Activated effector memory CD4-positive, alpha-beta T cell treated with Interleukin-2 at 50 U/mL for 16 hours (primary cell): ENCODE measurements at regions not wholly inside any gene's neighbourhood (a gene's known extent, or its start where the extent isn't known, plus 50 kb on each side); places are given as distances from the start of the nearest gene placed in this dataset.

Source experiments
- DNase-seq: peaks from one replicate; pipeline ENCODE4 v3.0.0-alpha.2; 2020

GRCh38 chr5:159712672-159713071, 203.6 kb upstream of the ADRA1B start:
- DNase-seq: no peak

GRCh38 chr5:159713254-159713653, 203.0 kb upstream of the ADRA1B start:
- DNase-seq: no peak

- DNase-seq: no peak
These were observed 202.5 kb upstream of the ADRA1B start for GRCh38 chr5:159713773-159714172.

DNA sequence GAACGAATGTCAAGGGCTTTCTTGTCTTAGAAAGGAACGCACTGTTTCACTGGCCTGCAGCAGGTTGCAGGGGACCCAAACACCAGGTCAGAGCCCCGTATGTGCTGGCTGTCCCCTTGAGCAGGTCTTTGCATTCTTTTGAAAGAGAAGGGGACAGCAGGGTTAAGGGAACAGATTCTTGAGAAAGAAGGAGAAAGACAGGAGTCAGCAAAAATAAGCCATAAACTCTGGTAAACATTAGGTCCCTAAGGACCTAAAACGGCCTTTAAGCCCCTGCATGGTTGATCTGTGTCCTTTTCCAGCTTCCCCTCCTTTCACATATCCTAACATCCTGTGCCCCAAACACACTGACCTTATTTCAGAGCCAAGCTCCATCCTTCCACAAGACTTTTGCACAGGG, 190.8 kb upstream of the ADRA1B start:
- no peak for DNase-seq

- no peak for DNase-seq
These were observed 189.1 kb upstream of the ADRA1B start for GRCh38 chr5:159727167-159727566.

DNA sequence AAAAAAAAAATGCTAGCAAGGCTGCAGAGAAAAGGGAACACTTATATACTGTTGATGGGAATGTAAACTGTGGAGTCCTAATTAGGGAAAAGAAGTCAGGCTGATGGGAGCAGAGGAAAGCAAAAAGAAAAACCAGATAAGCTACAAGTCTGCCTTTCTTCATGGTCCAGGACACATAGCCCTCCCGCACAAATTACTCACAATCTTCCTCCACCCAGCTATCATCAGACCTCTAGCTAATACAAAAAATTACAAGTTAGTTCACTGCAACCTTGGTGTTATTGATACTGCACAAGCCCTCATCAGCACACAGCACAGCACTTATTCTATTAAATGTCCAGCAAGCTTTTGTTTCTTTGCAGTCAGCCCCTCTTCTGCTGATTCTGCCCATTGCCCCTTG, 186.0 kb upstream of the ADRA1B start:
- DNase-seq: no peak

DNA sequence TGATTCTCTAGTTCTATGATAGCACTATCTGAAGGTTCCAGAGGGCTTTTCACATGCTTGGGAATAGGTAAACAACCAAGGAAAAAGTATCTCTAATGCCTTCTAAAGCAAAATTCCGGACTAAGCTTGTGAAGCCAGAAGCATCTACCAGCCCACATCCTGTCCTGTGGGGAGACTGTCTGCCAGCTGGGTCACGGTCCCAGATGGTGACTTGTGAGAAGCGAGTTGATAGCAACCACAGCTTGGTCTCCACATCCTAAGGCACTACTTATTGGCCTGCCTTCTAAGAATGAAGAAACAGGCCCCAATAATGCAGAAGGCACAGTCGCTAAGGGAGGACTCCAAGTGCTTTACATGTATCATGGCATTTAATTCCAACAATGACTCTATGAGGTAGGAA, 184.1 kb upstream of the ADRA1B start:
- DNase-seq: no peak

DNA sequence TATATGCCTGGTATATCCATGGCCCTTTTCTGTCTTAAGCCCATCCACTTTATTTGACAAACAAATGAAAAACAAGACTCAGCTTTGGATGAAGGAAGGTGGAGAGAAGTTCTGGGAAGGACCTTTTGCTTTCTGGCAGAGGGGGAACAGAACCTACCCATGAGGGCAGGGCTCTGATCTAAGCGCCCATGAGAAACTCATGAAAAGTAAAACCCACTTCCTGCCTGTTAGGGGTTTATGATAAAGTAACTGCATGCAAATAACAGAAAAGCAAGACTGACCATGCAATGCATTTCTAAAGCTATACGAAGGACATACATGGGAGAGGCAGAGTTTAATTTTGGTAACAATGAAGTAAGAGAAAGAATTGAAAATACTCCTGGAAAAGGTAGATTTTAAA, 181.9 kb upstream of the ADRA1B start:
- no peak for DNase-seq

DNA sequence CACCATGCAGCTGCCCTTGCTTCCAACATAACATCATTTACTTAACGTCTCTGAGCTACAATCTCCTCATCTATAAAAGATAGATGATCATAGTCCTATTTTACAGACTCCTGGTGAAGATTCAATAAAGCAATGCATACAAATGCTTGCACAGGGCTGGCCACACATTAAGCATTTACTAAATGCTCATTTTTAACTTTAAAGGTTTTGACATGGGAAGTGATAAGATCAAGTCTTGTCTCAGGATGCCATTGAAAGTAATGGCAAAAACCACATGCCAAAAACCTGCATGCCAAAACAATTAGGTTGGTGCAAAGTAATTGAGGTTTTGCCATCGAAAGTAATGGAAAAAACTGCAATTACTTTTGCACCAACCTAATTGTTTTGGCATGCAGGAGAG, 181.2 kb upstream of the ADRA1B start:
- no peak for DNase-seq

- no peak for DNase-seq
These were observed 180.3 kb upstream of the ADRA1B start for GRCh38 chr5:159735749-159736660.

GRCh38 chr5:159736844-159737243, 179.4 kb upstream of the ADRA1B start:
- no peak for DNase-seq

DNA sequence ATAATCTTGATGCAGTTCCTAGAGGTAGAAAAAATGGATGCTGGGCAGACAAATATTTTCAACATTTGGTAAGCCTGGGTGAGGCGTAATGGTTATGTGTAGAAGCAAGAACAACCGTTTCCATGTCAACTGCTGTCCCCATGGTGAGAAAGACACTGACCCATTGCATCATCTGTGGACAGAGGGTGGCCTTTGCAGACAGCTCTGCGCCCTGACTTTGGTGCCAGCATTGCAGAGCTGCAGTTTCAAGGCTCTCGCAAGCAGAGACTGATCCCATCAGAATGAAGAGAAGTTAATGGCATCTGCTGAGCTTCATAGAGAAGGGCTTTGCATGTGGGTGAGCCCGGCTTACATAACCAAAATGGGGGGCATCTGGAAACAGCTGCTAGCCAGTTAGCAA, 179.0 kb upstream of the ADRA1B start:
- DNase-seq: no peak

- no peak for DNase-seq
These were observed 174.4 kb upstream of the ADRA1B start for GRCh38 chr5:159741829-159742322.

DNA sequence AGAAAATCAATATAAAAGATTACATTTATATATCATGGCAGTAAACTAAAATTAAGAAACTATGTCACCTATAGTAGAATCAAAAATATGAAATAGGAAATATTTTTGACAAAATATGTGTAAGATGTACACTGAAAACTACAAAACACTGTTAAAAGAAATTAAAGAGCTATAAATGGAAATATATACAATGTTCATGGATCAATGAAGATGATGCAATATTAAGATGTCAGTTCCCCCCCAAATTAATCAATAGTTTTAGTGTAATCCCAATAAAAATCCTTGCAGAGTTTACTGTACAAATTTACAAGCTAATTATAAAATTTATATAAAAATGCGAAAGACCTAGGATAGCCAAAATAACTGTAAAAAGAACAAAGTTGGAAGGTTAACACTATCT, 173.0 kb upstream of the ADRA1B start:
- DNase-seq: no peak

DNA sequence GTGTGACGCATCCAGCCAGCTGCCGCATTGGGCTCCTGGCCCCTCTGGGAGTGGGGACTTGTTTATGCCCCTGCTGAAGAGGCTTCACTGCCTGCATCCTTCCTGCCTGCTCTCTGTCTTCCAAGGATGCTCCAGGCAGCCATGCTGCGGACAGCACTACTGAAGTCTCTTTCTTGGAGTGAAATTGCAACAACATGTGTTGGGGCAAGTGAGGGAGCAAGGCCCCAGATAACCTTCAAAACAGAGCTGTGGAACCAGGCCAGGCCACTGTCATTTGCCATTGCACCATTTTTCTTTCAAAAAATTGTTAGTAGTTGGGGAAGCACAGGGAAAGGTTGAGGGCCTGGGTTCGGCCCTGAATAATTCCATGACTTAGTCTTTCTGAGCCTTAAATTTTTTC, 169.6 kb upstream of the ADRA1B start:
- no peak for DNase-seq

GRCh38 chr5:159749146-159749545, 167.1 kb upstream of the ADRA1B start:
- DNase-seq: no peak

DNA sequence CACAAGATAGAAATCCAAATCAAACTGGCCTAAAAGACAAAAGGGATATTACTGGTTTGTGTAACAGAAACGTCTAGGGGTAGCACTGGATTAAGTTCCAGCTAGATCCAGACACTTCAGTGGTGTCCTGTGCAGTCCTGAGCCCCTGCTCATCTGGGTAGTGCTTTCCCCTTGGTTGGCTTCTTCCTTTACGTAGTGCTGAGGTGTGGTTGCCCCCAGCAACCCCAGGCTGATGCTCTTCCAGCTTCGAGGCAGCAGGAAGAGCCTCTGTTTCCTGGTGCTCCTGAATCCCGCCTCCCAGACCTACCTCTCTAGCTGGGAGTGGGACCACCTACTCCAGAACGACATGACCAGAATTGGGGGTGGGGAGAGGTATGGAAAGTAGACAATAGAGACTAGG, 166.1 kb upstream of the ADRA1B start:
- DNase-seq: no peak

DNA sequence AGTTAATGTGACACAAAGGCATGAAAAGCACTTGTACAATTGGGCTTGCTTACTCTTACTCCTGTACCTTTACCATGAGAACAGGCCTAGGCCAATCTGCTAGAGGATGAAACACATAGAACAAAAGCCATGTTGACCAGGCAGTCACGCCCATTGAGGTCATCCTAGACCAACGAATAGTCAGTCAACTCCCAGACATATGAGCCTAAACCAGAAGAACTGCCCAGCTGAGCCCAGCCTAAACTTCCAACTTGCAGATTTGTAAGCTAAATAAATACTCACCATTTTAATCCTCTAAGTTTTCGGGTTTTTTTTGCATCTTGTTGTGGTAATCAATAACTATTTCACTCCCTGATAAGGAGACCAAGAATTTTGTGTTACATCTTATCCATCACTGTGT, 164.8 kb upstream of the ADRA1B start:
- DNase-seq: no peak

- DNase-seq: no peak
These were observed 163.5 kb upstream of the ADRA1B start for GRCh38 chr5:159752622-159753275.

DNA sequence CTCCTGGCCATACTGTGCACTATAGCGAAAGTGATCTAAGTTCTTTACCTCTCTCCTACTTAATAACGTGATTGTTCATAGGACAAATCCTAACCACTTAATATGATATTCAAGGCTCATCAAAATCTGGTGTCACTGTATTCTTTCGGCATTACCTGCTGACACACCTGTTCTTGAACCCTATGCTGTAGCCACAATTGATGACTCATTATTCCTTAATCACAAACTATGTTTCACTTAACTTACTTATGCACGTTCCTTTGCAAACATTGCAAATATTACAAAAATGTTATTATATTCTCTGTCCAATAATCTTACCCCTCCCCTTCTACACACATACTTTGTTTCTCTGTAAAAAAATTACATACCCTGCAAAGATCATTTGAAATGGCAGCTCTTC, 158.1 kb upstream of the ADRA1B start:
- no peak for DNase-seq

- no peak for DNase-seq
These were observed 156.4 kb upstream of the ADRA1B start for GRCh38 chr5:159759791-159760290.

DNA sequence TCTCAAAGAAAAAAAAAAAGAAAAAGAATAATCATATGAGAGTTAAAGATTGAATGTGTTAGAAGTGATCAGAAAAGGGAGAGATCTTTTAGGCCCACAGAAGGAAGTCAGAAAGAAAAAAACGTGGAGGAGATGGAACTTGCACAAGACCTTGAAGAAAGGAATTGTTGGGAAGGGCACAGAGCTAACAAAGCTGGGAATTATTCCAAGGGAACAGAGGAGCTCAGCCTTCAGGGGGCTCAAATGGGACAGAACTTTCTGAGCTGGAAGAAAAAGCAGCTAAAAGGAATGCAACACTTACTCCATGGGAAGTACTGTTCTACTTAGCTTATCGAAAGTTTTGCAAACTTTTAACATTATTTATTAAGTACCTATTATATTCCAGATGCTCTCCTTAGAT, 153.4 kb upstream of the ADRA1B start:
- no peak for DNase-seq

GRCh38 chr5:159763562-159763961, 152.7 kb upstream of the ADRA1B start:
- no peak for DNase-seq
